H1 (cell line): ENCODE measurements at regions not wholly inside any gene's neighbourhood (a gene's known extent, or its start where the extent isn't known, plus 50 kb on each side); places are given as distances from the start of the nearest gene placed in this dataset.

Experiments
- CTCF ChIA-PET: fragments of 300-600 bp; sonication (Branson Sonifier 250); formaldehyde crosslinking; loops from one replicate; lab custom pipeline; 2021; ENCODE audit not compliant: partially characterized antibody; lab: Charles Lee
- POLR2A ChIA-PET: fragments of 300-600 bp; sonication (Branson Sonifier 250); formaldehyde crosslinking; loops from one replicate; lab custom pipeline; 2021; ENCODE audit warnings: inconsistent platforms; ENCODE audit not compliant: partially characterized antibody; lab: Charles Lee
- DNase-seq, 2 experiments: peaks; one replicate each; pipeline versions ENCODE4 v3.0.0 to v3.0.0-alpha.2; 2010 to 2022; ENCODE audit warnings: low spot score in 2 of 2, low read depth in 1 of 2, mixed read lengths in 1 of 2
- FAIRE-seq: peaks from 2 replicates; lab custom pipeline; 2011; peaks lifted over from hg19 to GRCh38; lab: Jason Lieb, UNC
- H2AFZ ChIP-seq: 2 replicates; pipeline ENCODE4 v1.8.1; 2012; ENCODE audit warnings: low read length, inconsistent platforms
- H2AK5ac ChIP-seq: 2 replicates; pipeline ENCODE4 v1.6.1; 2013; ENCODE audit warnings: low read depth, low read length
- H2BK120ac ChIP-seq: replicated peaks from 2 replicates; pipeline ENCODE3; 2013; ENCODE audit warnings: low read depth, low read length, inconsistent platforms
- H2BK12ac ChIP-seq: 2 replicates; pipeline ENCODE4 v1.6.1; 2013; ENCODE audit warnings: low read depth, low read length
- H2BK15ac ChIP-seq: 2 replicates; pipeline ENCODE4 v1.6.1; 2013; ENCODE audit warnings: low read length
- H2BK20ac ChIP-seq: 2 replicates; pipeline ENCODE4 v1.6.1; 2013; ENCODE audit warnings: low read length
- H2BK5ac ChIP-seq: 2 replicates; pipeline ENCODE4 v1.6.1; 2013; ENCODE audit warnings: low read depth, low read length
- H3K14ac ChIP-seq: 2 replicates; pipeline ENCODE4 v1.6.1; 2013; ENCODE audit warnings: inconsistent platforms; ENCODE audit not compliant: insufficient read length
- H3K18ac ChIP-seq: 2 replicates; pipeline ENCODE4 v1.6.1; 2013; ENCODE audit warnings: low read length; ENCODE audit errors: extremely low read depth
- H3K23ac ChIP-seq: 2 replicates; pipeline ENCODE4 v1.6.1; 2013; ENCODE audit warnings: inconsistent platforms; ENCODE audit not compliant: insufficient read length
- H3K23me2 ChIP-seq: 2 replicates; pipeline ENCODE4 v1.6.1; 2013; ENCODE audit warnings: low read depth, low read length
- H3K27ac ChIP-seq: 2 replicates; pipeline ENCODE4 v1.6.1; 2011; ENCODE audit warnings: low read depth, low read length, inconsistent platforms
- H3K27me3 ChIP-seq, 4 experiments: replicated peaks in 1 of 4; 1 replicate in 1 of 4; 2 replicates in 3 of 4; pipeline versions ENCODE4 v1.6.1 to v1.8.1; 2011 to 2013; ENCODE audit warnings: low read length in 3 of 4, mild to moderate bottlenecking in 3 of 4, inconsistent platforms in 2 of 4, mixed read lengths in 2 of 4, moderate library complexity in 1 of 4; ENCODE audit not compliant: control insufficient read depth in 3 of 4, insufficient read depth in 3 of 4; ENCODE audit errors: extremely low read depth in 1 of 4
- H3K36me3 ChIP-seq, 4 experiments: 2 replicates each; pipeline versions ENCODE4 v1.6.1 to v1.8.1; 2011 to 2013; ENCODE audit warnings: mild to moderate bottlenecking in 4 of 4, low read length in 3 of 4, moderate library complexity in 2 of 4, control low read depth in 1 of 4, inconsistent platforms in 1 of 4; ENCODE audit not compliant: insufficient read depth in 4 of 4, control insufficient read depth in 2 of 4
- H3K4ac ChIP-seq: replicated peaks from 2 replicates; pipeline ENCODE3; 2013; ENCODE audit warnings: low read length, low read depth, mixed read lengths, inconsistent platforms; ENCODE audit not compliant: insufficient read length
- H3K4me1 ChIP-seq, 4 experiments: replicated peaks in 1 of 4; 1 replicate in 1 of 4; 2 replicates in 3 of 4; pipeline versions ENCODE4 v1.6.1 to v1.8.1; 2011 to 2013; ENCODE audit warnings: low read length in 3 of 4, inconsistent platforms in 2 of 4, mixed read lengths in 1 of 4; ENCODE audit not compliant: insufficient read depth in 4 of 4, control insufficient read depth in 3 of 4
- H3K4me2 ChIP-seq, 2 experiments: 2 replicates each; pipeline versions ENCODE4 v1.6.1 to v1.8.1; 2011 to 2013; ENCODE audit warnings: low read depth in 2 of 2, low read length in 2 of 2, control low read depth in 1 of 2, inconsistent platforms in 1 of 2, mild to moderate bottlenecking in 1 of 2; ENCODE audit not compliant: insufficient read depth in 1 of 2
- H3K4me3 ChIP-seq, 4 experiments: fragments of 200-600, 300-600 bp in 1 of 4; sonication (generic), shearing (Covaris generic), sonication (Bioruptor Twin) in 1 of 4; 2 replicates each; pipeline versions ENCODE4 v1.5.1 to v1.8.1; 2011 to 2016; ENCODE audit warnings: low read length in 4 of 4, low read depth in 3 of 4, control low read depth in 2 of 4, inconsistent platforms in 2 of 4, mild to moderate bottlenecking in 2 of 4, mixed read lengths in 1 of 4, moderate library complexity in 1 of 4; ENCODE audit not compliant: insufficient read depth in 2 of 4; ENCODE audit errors: extremely low read depth in 1 of 4
- H3K56ac ChIP-seq: replicated peaks from 2 replicates; pipeline ENCODE3; 2013; ENCODE audit warnings: low read depth, mild to moderate bottlenecking, mixed read lengths, low read length, inconsistent platforms; ENCODE audit not compliant: insufficient read length
- H3K79me1 ChIP-seq: 2 replicates; pipeline ENCODE4 v1.6.1; 2013; ENCODE audit warnings: low read depth, low read length, control low read depth
- H3K79me2 ChIP-seq, 2 experiments: 2 replicates each; pipeline versions ENCODE4 v1.6.1 to v1.8.1; 2012 to 2013; ENCODE audit warnings: low read length in 2 of 2, mild to moderate bottlenecking in 2 of 2, inconsistent platforms in 1 of 2; ENCODE audit not compliant: insufficient read depth in 2 of 2, control insufficient read depth in 1 of 2
- H3K9ac ChIP-seq, 4 experiments: replicated peaks in 1 of 4; 1 replicate in 1 of 4; 2 replicates in 3 of 4; pipeline versions ENCODE4 v1.6.1 to v1.8.1; 2011 to 2013; ENCODE audit warnings: low read depth in 3 of 4, low read length in 3 of 4, control low read depth in 2 of 4, mild to moderate bottlenecking in 2 of 4, moderate library complexity in 2 of 4, inconsistent platforms in 1 of 4; ENCODE audit errors: extremely low read depth in 1 of 4
- H3K9me3 ChIP-seq, 2 experiments: 2 replicates each; pipeline versions ENCODE4 v1.6.1 to v1.8.1; 2012 to 2013; ENCODE audit warnings: mild to moderate bottlenecking in 2 of 2, moderate library complexity in 2 of 2, control low read depth in 1 of 2, inconsistent platforms in 1 of 2, low read depth in 1 of 2, low read length in 1 of 2, mixed read lengths in 1 of 2; ENCODE audit not compliant: insufficient read depth in 2 of 2
- H4K20me1 ChIP-seq, 2 experiments: replicated peaks in 1 of 2; 2 replicates each; pipeline versions ENCODE3 to v1.8.1; 2011 to 2013; ENCODE audit warnings: inconsistent platforms in 2 of 2, low read length in 2 of 2, mild to moderate bottlenecking in 1 of 2; ENCODE audit not compliant: insufficient read depth in 2 of 2, control insufficient read depth in 1 of 2
- H4K5ac ChIP-seq: 2 replicates; pipeline ENCODE4 v1.6.1; 2013; ENCODE audit warnings: low read length, low read depth, mixed read lengths, inconsistent platforms; ENCODE audit not compliant: insufficient read length
- H4K8ac ChIP-seq: 2 replicates; pipeline ENCODE4 v1.8.0; 2013; ENCODE audit warnings: mild to moderate bottlenecking, moderate library complexity, low read length, inconsistent platforms; ENCODE audit not compliant: insufficient read depth; ENCODE audit errors: extremely low read depth
- H4K91ac ChIP-seq: replicated peaks from 2 replicates; pipeline ENCODE3; 2013; ENCODE audit warnings: low read length, mixed read lengths, inconsistent platforms; ENCODE audit not compliant: insufficient read length
- CTBP2 ChIP-seq: IDR thresholded peaks from 2 replicates; pipeline ENCODE4 v1.7.0; 2011; ENCODE audit warnings: borderline replicate concordance, mild to moderate bottlenecking, moderate library complexity, mixed read lengths, low read length; ENCODE audit not compliant: insufficient read depth, insufficient read length
- EGR1 ChIP-seq: IDR thresholded peaks from 2 replicates; pipeline ENCODE4 v1.6.1; 2011; ENCODE audit warnings: low read depth, low read length, borderline replicate concordance
- TCF12 ChIP-seq: IDR thresholded peaks from 2 replicates; pipeline ENCODE4 v1.6.1; 2011; ENCODE audit warnings: low read depth, mild to moderate bottlenecking, low read length
- WGBS, 2 experiments: shearing (Covaris generic) in 1 of 2; methylation state at CpG; one replicate each; pipeline versions ENCODE4 v1.1.6 to v1.1.7; 2013 to 2015; ENCODE audit warnings: low lambda C conversion rate in 2 of 2, mixed read lengths in 2 of 2, inconsistent platforms in 1 of 2, low coverage in 1 of 2, missing lambda C conversion rate in 1 of 2; ENCODE audit not compliant: insufficient replicate concordance in 2 of 2, insufficient coverage in 1 of 2, insufficient read length in 1 of 2; ENCODE audit errors: extremely low coverage in 1 of 2, missing lambda C conversion rate in 1 of 2; 5-methylcytosine and 5-hydroxymethylcytosine counted together
- TF ChIP-seq, protein P1 (sequence below): IDR thresholded peaks from 2 replicates; pipeline ENCODE4 v1.6.1; 2011; ENCODE audit warnings: low read depth, mild to moderate bottlenecking, low read length; ENCODE audit not compliant: insufficient read depth

DNA sequence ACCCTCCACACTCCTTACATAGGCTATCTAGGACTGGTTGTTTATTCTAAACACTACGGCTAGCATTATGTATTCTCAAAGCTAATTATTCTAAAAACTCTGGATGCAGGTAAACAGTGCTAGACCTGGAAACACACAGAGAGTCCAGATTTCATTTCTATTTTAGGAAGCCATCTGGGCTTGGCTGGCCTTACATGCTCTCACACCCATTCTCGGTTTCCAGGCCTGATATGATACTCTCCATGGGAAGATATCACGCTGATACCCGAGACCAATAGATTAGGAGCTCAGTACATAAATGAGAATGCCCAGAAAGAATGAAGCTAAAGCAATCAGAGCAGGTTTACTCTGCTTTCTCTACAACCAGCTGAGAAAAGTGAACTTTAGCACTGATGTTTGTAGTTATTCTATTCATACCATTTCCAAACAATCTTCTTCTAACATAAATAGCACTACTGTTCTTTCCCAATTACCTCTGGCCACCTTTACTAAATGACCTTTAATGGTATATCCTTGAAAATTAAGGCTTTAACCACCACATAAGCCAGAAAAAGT lies 973.3 kb downstream of the PCDH18 start:
- no peak overlapping the region for H2BK20ac ChIP-seq
- H3K9me3 ChIP-seq = no peaks in the 10 kb centered on the region
- no peak overlapping the region for H3K56ac ChIP-seq
- no peak overlapping the region for H2BK12ac ChIP-seq
- H3K4me1 ChIP-seq = no peaks in the 10 kb centered on the region
- H3K27me3 ChIP-seq = no peaks in the 10 kb centered on the region
- no peak overlapping the region for H2BK15ac ChIP-seq
- no peak overlapping the region for H3K27ac ChIP-seq
- no peak overlapping the region for H3K4me2 ChIP-seq
- no peak overlapping the region for H4K5ac ChIP-seq
- no peak overlapping the region for H3K18ac ChIP-seq
- no peak overlapping the region for H2AFZ ChIP-seq
- H2AK5ac ChIP-seq = no peak overlapping the region
- no peak overlapping the region for H2BK5ac ChIP-seq
- no peaks in the 10 kb centered on the region for H4K20me1 ChIP-seq
- H3K4me3 ChIP-seq = no peak overlapping the region
- no peak overlapping the region for H2BK120ac ChIP-seq
- H4K91ac ChIP-seq = no peak overlapping the region
- no peak for DNase-seq
- CTCF ChIA-PET = interaction anchor here (1.0 kb wide), 1 partner anchor 236 kb away, joined by 3 read pairs; no protein-coding TSS in a partner anchor
- H3K36me3 ChIP-seq = no peaks in the 10 kb centered on the region
- no peak overlapping the region for H3K4ac ChIP-seq
- no peaks in the 10 kb centered on the region for H3K79me1 ChIP-seq
- TF ChIP-seq TCF12 (no peak), CTBP2 (no peak), EGR1 (no peak)
- TF ChIP-seq, protein P1, sequence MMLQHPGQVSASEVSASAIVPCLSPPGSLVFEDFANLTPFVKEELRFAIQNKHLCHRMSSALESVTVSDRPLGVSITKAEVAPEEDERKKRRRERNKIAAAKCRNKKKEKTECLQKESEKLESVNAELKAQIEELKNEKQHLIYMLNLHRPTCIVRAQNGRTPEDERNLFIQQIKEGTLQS = no peak
- TF ChIP-seq, all 59 proteins: peak for 0
- WGBS, 2 experiments = 97% methylated on average over 4 of the region's 4 CpGs; no CpG with 5 or more reads in 1 of the 2 experiments
- H3K23ac ChIP-seq = no peak overlapping the region
- POLR2A ChIA-PET = no interaction called here
- H3K14ac ChIP-seq = no peak overlapping the region
- H3K79me2 ChIP-seq = no peaks in the 10 kb centered on the region
- H4K8ac ChIP-seq = no peak overlapping the region
- no peak overlapping the region for H3K9ac ChIP-seq
- FAIRE-seq = no peak
- H3K23me2 ChIP-seq = no peaks in the 10 kb centered on the region
